NT2/D1 (cell line): ENCODE measurements at regions not wholly inside any gene's neighbourhood (a gene's known extent, or its start where the extent isn't known, plus 50 kb on each side); places are given as distances from the start of the nearest gene placed in this dataset.

Source experiments
- SUZ12 ChIP-seq: IDR thresholded peaks from 2 replicates; pipeline ENCODE4 v1.6.1; 2011; ENCODE audit not compliant: insufficient read length, insufficient read depth; ENCODE audit errors: extremely low read depth
- YY1 ChIP-seq: IDR thresholded peaks from 2 replicates; pipeline ENCODE4 v1.6.1; 2011; ENCODE audit not compliant: insufficient read length, insufficient read depth
- ZNF274 ChIP-seq: IDR thresholded peaks from 2 replicates; pipeline ENCODE4 v1.6.1; 2011; ENCODE audit warnings: mild to moderate bottlenecking, low read depth, low read length

DNA sequence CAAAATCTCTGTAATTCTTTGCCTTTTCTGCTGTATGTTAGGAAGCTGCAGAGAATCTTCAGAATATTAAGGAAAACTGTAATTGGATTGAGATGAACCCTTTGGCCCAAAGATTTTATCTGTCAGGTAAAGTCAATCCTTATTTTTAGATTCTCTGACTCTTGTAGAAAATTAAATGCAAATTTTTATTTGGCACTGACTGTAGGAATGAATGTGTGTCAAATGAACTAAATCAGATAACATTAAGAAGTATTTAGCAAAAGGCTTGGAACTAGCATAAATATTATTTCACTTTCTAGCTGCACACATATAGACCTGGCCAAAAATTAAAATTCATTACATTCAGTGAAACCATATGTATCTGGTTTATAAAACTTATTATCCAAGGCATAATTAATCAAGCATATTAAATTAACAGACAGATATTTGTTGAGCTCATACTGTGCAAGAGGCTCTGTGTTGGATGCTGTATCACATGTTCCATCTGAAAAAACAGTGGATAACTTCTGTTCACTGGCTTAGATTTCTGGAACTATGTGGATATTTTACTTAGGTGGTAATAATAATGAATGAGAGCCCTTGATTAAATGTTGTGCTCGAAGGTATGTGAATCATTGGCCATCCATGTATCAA lies 124.8 kb downstream of the HDGFL1 start:
- TF ChIP-seq ZNF274 (no peak), YY1 (no peak), SUZ12 (no peak)
